ENCODE measurements at regions not wholly inside any gene's neighbourhood (a gene's known extent, or its start where the extent isn't known, plus 50 kb on each side); places are given as distances from the start of the nearest gene placed in this dataset.

DNA sequence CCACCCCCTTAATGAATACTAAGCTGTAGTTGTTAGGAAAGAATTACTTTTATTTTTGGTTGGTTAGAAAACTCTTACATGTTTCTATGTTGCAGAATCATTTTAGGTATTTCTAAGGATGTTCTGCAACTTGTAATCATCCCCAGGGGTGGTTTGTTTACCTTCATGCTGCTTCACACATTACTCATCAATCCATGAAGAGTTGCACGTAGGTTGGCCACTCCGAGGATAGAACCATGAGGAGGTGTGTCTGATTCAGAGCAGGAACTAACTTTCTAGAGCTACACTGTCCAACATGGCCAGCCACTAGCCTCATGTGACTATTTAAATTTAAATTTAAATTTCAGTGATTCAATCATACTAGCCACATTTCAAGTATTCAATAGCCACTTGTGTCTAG, 127.2 kb upstream of the FRMPD4 start:
- Histone ChIP-seq H3K27me3 (no peaks in the 10 kb centered on the region), H3K9me3 (no peaks in the 10 kb centered on the region), H3K4me3 (no peak overlapping the region), H3K27ac (no peak overlapping the region), H3K4me1 (no peaks in the 10 kb centered on the region), H3K9ac (ENCODE audit: low read depth in 2 of 2, low read length in 2 of 2) (no peak overlapping the region), H3K36me3 (no peaks in the 10 kb centered on the region)
- TF ChIP-seq, protein P1, sequence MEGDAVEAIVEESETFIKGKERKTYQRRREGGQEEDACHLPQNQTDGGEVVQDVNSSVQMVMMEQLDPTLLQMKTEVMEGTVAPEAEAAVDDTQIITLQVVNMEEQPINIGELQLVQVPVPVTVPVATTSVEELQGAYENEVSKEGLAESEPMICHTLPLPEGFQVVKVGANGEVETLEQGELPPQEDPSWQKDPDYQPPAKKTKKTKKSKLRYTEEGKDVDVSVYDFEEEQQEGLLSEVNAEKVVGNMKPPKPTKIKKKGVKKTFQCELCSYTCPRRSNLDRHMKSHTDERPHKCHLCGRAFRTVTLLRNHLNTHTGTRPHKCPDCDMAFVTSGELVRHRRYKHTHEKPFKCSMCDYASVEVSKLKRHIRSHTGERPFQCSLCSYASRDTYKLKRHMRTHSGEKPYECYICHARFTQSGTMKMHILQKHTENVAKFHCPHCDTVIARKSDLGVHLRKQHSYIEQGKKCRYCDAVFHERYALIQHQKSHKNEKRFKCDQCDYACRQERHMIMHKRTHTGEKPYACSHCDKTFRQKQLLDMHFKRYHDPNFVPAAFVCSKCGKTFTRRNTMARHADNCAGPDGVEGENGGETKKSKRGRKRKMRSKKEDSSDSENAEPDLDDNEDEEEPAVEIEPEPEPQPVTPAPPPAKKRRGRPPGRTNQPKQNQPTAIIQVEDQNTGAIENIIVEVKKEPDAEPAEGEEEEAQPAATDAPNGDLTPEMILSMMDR (IDR thresholded peaks at IDR 0.05), result no peak
- intact Hi-C loops (cut with DNase I), result no loop called here
- no peak for DNase-seq

DNA sequence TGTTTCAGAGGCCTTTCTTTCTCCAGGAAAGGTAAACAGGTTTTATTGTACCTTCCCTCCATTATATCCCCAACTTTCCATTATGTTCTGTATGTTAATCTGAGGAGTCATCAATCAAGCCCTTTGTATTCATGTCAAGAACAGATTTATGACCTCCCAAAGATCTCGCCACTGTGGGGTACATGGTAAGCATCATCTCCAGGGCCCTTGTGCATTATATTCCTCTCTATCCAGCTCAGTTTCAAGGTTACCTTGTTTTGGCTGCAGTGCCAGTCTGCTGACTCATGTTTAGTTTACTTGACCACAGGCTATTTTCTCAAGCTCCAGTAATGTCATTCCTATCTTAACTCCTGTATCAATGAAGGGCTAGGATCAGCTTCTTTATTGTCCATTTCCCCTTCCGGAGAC, 125.1 kb upstream of the FRMPD4 start:
- Histone ChIP-seq H3K27me3 (no peaks in the 10 kb centered on the region), H3K9ac (ENCODE audit: low read depth in 2 of 2, low read length in 2 of 2) (no peak overlapping the region), H3K4me1 (no peaks in the 10 kb centered on the region), H3K36me3 (no peaks in the 10 kb centered on the region), H3K9me3 (no peaks in the 10 kb centered on the region), H3K27ac (no peak overlapping the region), H3K4me3 (no peak overlapping the region)
- TF ChIP-seq, protein P1 (IDR thresholded peaks at IDR 0.05), result no peak
- DNase-seq, result no peak
- intact Hi-C loops (cut with DNase I), result no loop called here

DNA sequence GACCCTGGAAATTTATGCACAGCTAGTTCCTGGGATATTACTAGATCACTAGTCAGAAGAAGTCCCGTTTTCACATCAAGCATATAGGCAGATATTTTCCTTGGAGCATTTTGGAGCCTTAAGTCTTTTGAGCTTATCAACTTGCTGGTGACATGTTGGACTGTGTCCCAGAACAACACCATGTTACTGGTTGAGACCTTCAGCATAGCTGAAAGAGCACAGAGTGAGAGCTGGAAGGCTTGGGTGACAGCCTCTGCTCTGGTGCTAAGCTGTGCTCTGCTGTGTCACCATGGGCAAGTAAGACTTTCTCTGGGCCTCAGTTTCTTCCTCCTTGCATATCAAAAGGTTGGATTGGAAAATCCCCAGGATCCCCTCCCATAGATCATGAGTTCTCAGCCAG, 116.6 kb upstream of the FRMPD4 start:
- TF ChIP-seq, protein P1 (IDR thresholded peaks at IDR 0.05), result no peak
- Histone ChIP-seq H3K9ac (ENCODE audit: low read depth in 2 of 2, low read length in 2 of 2) (no peak overlapping the region), H3K27ac (no peak overlapping the region), H3K9me3 (no peaks in the 10 kb centered on the region), H3K4me1 (no peaks in the 10 kb centered on the region), H3K36me3 (no peaks in the 10 kb centered on the region), H3K4me3 (no peak overlapping the region), H3K27me3 (no peaks in the 10 kb centered on the region)
- intact Hi-C loops (cut with DNase I), result no loop called here
- no peak for DNase-seq

DNA sequence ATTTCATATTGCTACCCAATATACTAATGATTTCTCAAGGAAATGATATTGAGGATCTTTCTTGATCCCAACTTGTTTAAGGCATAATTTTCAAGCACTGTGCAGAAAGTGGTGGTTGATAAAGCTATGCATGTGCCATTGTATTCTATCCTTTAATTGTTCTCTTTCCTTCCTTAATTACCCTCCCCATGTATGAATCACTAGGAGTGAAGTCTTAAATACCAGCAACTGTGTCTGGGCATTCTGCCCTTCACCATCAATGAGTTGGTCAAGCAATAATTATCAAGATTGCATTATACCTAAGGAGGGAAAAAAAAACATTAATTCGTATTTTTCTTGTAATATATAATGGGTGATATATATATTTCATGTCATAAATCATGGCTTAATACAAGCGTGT, 111.8 kb upstream of the FRMPD4 start:
- TF ChIP-seq, protein P1 (IDR thresholded peaks at IDR 0.05), result no peak
- Histone ChIP-seq H3K4me3 (no peak overlapping the region), H3K27ac (no peak overlapping the region), H3K27me3 (no peaks in the 10 kb centered on the region), H3K9me3 (no peaks in the 10 kb centered on the region), H3K4me1 (no peaks in the 10 kb centered on the region), H3K9ac (ENCODE audit: low read depth in 2 of 2, low read length in 2 of 2) (no peak overlapping the region), H3K36me3 (no peaks in the 10 kb centered on the region)
- intact Hi-C loops (cut with DNase I), result no loop called here
- DNase-seq, result no peak

DNA sequence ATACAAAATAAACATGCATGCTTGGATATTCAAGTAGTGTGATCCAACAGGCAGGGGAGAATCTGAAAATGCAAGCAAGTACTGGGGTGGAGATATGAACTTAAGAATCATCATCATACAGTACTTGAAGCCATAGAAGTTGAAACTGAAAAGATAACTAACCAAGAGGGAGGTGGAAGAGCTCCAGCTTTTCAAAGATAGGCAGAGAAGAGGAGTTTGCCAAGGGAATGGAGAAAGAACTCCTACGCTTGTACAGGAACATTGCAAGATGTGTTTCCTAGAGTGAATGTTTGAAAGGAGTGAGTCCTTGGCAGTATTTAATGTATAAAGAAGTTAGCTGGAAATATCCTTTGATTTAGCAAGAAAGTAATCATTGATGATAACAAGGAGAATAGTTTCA, 106.2 kb upstream of the FRMPD4 start:
- Histone ChIP-seq H3K4me3 (no peak overlapping the region), H3K27me3 (no peaks in the 10 kb centered on the region), H3K9me3 (no peaks in the 10 kb centered on the region), H3K9ac (ENCODE audit: low read depth in 2 of 2, low read length in 2 of 2) (no peak overlapping the region), H3K36me3 (no peaks in the 10 kb centered on the region), H3K27ac (no peak overlapping the region), H3K4me1 (no peaks in the 10 kb centered on the region)
- DNase-seq, result no peak
- TF ChIP-seq, protein P1 (IDR thresholded peaks at IDR 0.05), result no peak
- intact Hi-C loops (cut with DNase I), result no loop called here

DNA sequence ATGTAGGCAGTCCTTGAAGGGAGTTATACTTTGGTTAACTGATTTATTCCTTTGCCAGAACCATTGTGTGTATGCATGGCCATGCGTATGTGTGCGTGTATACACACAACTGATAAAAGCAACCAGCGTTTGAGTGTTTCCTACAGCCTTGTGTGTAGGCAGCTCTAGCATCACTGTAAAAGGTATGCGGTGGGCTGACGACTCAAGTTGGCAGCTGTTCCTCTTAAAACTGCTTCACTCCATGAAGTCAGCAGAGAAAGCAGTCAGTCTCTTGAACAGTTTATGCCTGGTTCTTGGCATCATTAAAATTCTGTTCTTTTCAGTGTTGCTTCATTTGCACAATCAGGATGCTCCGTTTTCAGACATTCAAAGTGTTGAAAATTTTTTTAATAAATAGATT, 103.5 kb upstream of the FRMPD4 start:
- Histone ChIP-seq H3K4me3 (no peak overlapping the region), H3K4me1 (no peaks in the 10 kb centered on the region), H3K36me3 (no peaks in the 10 kb centered on the region), H3K9ac (ENCODE audit: low read depth in 2 of 2, low read length in 2 of 2) (no peak overlapping the region), H3K27me3 (no peaks in the 10 kb centered on the region), H3K9me3 (no peaks in the 10 kb centered on the region), H3K27ac (no peak overlapping the region)
- TF ChIP-seq, protein P1 (IDR thresholded peaks at IDR 0.05), result no peak
- DNase-seq, result no peak
- intact Hi-C loops (cut with DNase I), result no loop called here

All from colonic mucosa (tissue), 4 donors.